ENCODE measurements at regions not wholly inside any gene's neighbourhood (a gene's known extent, or its start where the extent isn't known, plus 50 kb on each side); places are given as distances from the start of the nearest gene placed in this dataset.

- DNase-seq (ENCODE audit: low read depth in 2 of 2): no peak
These were observed 193.4 kb downstream of the FOXL1 start for GRCh38 chr16:86771506-86772460.

- no peak for DNase-seq (ENCODE audit: low read depth in 2 of 2)
These were observed 194.5 kb downstream of the FOXL1 start for GRCh38 chr16:86772671-86773353.

DNA sequence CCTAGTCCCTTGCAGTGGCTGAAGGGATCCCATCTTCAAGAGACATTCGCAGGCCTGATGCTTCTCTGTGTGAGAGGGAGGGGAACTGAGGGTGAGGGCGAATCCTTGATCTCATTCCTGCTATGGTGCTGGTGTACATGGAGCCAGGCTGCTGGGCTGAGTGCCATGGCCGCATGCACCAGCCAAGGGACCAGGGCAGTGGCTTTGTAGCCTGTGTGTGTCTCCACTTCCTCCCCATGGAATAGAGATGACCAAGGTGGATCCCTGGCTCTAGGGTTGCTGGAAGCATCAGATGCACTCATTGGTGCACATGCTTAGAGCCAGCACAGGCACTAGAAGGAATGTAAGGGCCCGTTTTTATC, 195.0 kb downstream of the FOXL1 start:
- no peak for DNase-seq (ENCODE audit: low read depth in 2 of 2)

GRCh38 chr16:86774931-86775330, 196.6 kb downstream of the FOXL1 start:
- no peak for DNase-seq (ENCODE audit: low read depth in 2 of 2)

DNA sequence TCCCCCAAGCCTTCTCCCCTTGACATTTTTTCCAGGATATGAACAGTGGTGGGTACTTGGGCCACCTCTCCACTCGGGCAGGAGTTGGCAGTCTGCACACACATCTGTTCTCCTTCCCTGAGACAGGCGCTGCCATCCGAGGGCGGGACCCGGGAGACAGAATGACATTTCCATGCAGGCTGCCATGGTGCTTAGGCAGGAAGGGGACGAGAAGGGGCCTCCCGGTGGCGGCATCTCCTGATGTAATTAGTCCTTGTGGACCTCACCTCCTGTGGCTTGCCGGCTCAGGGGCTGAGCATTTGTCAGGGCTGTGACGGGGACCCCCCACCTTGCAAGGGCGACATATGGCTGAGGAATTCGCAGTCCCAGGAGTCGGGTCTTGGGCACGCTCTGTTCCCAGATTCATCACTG, 197.2 kb downstream of the FOXL1 start:
- no peak for DNase-seq (ENCODE audit: low read depth in 2 of 2)

DNA sequence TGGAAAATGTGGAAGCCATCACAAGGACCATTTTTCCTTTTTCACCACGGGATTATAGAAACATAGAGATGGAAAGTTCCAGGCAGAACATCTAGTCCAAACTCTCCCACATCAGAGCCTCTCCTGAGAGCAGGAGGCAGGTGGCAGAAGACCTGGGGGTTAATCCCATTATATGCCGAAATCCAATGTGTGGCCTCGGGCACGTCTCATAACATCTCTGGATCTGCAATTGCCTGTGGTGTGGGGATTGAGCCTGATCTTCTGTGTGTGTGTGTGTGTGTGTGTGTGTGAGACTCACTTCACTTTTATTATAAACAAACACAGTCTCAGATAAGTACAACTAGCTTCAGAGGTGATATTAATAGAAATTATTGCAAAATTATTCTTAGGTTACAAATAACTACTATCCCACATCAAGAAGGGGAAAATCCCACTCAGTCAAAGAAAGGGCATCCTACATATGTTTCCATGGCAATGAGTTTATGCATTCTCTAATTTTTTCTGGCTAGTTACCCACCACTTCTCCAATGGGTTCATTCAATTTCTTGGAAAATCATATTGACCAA, 199.1 kb downstream of the FOXL1 start:
- no peak for DNase-seq (ENCODE audit: low read depth in 2 of 2)

DNA sequence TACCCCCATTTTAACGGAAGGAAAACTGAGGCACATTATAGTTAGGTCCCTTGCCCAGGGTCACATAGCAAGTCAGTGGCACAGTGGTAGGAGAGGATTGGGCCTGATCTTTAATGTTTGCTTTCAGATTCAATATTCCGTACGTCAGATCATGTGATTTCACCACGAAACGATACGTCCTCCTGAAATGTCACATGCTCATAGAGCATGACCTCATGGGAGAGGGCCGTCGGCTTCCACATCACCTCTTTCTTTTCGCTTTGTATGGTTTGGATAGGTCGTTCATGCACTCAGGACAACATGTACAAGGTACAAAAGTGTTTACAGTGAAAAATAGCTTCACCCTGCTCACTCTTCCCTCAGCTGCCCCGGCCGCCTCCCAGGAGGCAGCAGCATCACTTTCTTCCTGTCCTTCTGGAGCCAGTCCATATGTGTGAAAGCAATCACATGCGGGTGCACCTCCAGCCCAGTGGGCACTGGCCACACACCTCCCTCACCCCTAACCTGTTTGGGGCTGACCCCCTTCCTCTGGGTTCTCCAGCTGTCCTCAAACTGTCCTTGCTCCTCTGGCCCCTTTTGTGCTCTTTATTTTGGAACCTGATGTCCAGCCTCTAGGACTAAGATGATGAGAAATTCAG, 199.9 kb downstream of the FOXL1 start:
- no peak for DNase-seq (ENCODE audit: low read depth in 2 of 2)

- DNase-seq (ENCODE audit: low read depth in 2 of 2): no peak
These were observed 200.6 kb downstream of the FOXL1 start for GRCh38 chr16:86778978-86779377.

- DNase-seq (ENCODE audit: low read depth in 2 of 2): no peak
These were observed 202.7 kb downstream of the FOXL1 start for GRCh38 chr16:86781046-86781445.

DNA sequence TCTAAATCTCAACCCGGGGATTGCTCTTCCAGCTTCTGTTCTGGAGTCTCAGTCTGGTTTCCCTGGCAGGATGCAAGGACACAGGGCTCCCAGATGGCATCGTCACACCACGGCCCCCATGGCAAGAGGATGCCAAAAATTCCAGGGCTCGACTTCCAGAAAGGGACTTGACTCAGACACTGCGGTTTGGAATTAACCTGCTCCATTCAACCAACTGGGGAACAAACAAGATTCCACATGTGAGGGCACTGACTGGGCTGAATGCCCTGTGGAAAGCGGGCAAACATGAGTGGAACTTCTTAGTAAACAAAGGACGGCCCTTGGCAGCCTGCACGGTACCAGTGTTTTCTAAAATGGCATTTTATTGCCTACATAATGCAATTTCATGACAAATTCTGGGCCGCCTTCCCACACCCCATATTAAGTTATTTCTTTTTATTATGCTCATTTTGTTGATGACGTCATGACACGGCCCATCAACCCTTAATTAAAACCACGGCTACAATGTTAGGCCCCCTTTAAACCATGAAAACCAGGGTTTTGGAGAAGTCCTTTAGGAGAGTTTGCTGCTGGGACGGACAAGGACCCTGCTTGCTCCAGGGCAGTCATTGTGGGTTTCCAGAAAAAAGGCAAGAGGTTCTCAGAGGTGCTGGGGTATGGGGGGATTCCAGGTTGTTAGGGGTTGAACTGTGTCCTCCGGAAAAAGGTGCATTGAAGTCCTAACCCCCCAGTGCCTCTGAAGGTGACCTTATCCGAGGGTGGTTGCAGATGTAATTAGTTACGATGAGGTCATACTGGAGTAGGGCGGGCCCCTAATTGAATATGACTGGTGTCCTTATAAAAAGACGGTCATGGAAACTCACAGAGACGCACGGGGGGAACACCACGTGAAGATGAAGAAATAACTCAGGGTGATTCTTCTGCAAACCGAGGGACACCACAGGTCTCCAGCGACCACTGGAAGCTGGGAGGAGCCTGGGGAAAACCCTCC, 205.6 kb downstream of the FOXL1 start:
- DNase-seq (ENCODE audit: low read depth in 2 of 2): no peak

- no peak for DNase-seq (ENCODE audit: low read depth in 2 of 2)
These were observed 208.0 kb downstream of the FOXL1 start for GRCh38 chr16:86786338-86786737.

- DNase-seq (ENCODE audit: low read depth in 2 of 2): no peak
These were observed 208.6 kb downstream of the FOXL1 start for GRCh38 chr16:86786994-86787393.

DNA sequence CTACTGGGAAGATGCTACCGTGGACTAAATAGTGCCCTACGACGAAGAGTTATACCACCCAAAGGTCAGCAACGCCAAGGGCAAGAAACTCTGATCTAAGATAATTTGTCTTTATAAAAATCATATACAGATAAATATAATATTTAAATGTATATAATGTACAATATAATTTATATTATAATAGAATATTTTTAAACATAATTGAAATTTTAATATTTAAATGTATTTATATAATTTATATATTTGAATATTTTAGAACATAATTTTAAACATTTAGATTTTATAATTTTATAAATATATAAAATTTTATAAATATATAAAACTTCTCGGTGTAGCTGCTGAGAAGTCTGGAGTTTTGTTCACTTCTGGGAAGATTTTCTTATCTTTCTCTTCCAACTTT, 209.2 kb downstream of the FOXL1 start:
- DNase-seq (ENCODE audit: low read depth in 2 of 2): no peak

DNA sequence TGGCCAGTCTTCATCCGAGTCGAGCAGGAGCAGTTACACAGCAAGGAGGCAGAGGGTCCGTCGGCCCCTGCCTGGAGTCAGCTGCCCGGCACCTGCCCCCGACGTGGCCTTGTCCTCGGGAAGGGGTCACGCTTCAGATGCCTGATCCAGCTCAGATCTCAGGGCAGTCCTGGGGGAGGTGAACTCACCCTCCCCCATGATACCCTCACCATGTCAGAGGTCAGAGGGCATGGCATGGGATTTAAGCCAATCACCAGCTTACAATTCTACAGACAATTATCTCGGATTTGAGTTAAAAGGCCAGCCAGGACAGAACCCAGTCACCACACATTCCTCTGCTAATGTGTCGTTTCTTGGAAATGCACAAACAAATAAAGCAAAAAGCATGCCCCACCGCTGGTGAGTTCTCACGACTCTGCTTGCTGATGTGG, 211.3 kb downstream of the FOXL1 start:
- DNase-seq (ENCODE audit: low read depth in 2 of 2): no peak

DNA sequence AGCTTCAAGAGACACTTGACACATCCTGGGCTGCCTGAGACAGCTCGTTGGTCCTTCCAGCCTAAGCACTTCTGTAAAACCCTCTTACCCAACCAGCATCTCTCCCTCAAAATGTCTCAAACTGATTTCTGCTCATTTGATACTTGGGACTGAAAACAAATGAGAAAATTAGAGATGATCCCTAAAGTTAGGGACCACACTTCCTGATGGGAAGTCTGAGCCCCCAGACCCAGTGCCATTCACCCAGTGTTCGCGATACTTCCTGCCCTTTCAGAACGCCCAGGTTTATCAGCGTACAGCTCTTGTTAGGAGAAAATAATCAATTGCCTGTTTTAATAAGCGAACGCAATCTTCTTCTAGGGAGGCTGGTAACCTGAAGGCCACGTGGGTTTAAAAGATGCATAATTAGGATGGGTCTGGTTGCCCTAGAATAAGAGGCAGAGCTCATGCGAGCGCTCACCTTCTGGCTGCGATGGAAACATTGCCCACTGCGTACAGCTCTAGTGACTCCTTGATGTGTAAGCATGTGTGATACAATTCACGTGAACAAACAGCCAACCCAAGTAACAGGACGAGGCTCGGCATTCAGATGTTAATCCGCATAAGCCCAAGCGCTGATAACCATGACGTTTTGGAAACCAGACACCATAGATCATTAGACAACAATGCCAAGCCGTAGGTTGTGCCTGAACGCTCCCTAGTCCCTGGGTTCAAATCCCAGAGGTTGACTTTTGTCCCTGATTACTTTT, 213.1 kb downstream of the FOXL1 start:
- no peak for DNase-seq (ENCODE audit: low read depth in 2 of 2)

DNA sequence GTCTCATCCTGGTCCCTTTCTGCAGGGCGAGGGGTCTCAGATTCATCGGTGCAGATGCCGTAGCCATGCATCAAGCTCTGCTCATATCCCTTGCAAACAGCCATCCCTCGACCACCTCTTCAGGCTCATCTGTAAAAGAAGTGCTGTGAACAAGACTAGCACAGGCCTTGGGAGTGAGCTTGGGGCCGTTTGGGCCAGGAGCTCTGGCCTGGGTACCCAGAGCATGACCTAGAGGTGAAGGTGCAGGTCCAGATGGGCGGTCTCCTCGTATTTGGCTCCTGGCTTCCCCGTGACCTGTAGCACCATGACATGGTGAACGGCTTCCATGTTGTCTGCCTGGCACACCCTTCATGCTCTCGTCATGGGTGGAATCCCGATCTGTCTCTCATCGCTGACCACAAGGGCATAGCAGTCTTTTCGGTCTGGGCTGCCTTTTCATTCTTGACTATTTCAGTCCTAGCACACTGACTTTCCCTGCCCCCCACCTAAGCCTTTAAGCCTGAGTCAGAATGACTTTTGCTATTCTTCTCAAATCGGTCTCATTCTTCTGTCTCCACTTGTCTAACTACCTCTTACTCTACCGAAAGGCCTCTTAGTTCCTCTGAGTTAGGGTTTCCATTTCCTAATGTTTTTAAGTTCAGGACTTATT, 216.0 kb downstream of the FOXL1 start:
- no peak for DNase-seq (ENCODE audit: low read depth in 2 of 2)

- DNase-seq (ENCODE audit: low read depth in 2 of 2): no peak
These were observed 219.4 kb downstream of the FOXL1 start for GRCh38 chr16:86797700-86798099.

- DNase-seq (ENCODE audit: low read depth in 2 of 2): no peak
These were observed 220.1 kb downstream of the FOXL1 start for GRCh38 chr16:86798247-86799041.

- no peak for DNase-seq (ENCODE audit: low read depth in 2 of 2)
These were observed 221.0 kb downstream of the FOXL1 start for GRCh38 chr16:86799367-86799766.
